ENCODE measurements at regions not wholly inside any gene's neighbourhood (a gene's known extent, or its start where the extent isn't known, plus 50 kb on each side); places are given as distances from the start of the nearest gene placed in this dataset.

GRCh38 chr5:166050531-166050930, 2240.9 kb upstream of the WWC1 start:
- DNase-seq (ENCODE audit: low read depth, low spot score): no peak

GRCh38 chr5:166058660-166059059, 2232.8 kb upstream of the WWC1 start:
- DNase-seq (ENCODE audit: low read depth, low spot score): no peak

DNA sequence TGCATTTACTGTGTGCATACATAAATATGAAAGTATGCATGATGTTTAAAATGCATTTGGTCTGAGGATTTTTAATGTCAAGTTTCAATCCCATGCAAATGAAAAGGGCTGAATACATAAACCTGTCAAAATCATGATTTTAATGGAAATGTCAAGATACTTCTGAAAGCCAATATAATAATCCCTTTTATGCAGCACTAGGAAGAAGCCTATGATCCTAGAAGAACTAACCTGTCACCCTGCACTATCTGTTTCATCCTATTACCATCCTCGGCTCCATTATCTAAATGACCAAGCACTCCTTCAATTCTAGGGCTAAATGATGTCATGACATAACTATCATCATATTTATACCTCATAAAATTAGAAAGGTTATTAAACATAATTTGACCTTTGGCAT, 2229.4 kb upstream of the WWC1 start:
- DNase-seq (ENCODE audit: low read depth, low spot score): no peak

DNA sequence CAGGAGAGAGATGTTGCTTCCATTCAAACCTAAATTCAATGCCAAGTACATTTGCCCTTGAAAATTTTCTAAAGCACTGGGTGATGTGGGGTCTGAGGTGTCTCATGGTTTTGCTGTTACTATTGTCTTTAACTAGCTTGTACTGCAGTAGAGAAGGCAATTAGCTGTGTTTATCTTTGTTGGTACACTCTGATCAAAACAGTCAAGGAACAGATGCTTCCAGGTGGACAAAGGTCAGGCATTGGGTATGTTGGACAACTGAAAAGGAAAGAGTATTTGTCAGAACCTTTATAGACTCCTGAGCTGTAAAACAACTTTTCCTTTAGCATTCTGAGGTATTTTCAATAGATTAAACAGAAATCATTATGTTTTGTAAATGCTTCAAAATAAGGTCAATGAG, 2228.7 kb upstream of the WWC1 start:
- DNase-seq (ENCODE audit: low read depth, low spot score): no peak

DNA sequence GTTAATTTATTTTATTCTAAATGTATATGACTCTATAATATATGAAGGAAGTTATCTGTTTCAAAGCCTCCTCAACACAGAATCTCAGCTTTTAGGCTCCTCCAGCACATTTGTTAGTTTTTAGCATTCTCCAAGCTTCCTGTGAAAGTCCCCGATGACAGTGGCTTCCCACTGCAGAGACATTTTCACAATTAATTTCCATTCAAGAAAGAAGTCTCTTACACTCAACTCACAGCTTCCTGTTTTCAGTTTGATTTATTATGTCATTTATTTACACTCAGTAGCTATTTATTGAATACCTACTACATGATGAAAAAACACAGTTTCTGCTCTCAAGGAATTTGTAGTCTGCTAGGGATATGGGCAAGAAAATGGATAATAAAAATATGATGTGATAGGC, 2228.2 kb upstream of the WWC1 start:
- DNase-seq (ENCODE audit: low read depth, low spot score): no peak

GRCh38 chr5:166068547-166069335, 2222.7 kb upstream of the WWC1 start:
- no peak for DNase-seq (ENCODE audit: low read depth, low spot score)

GRCh38 chr5:166073901-166074581, 2217.4 kb upstream of the WWC1 start:
- no peak for DNase-seq (ENCODE audit: low read depth, low spot score)

- no peak for DNase-seq (ENCODE audit: low read depth, low spot score)
These were observed 2216.6 kb upstream of the WWC1 start for GRCh38 chr5:166074582-166075481.

GRCh38 chr5:166083183-166083959, 2208.1 kb upstream of the WWC1 start:
- no peak for DNase-seq (ENCODE audit: low read depth, low spot score)

DNA sequence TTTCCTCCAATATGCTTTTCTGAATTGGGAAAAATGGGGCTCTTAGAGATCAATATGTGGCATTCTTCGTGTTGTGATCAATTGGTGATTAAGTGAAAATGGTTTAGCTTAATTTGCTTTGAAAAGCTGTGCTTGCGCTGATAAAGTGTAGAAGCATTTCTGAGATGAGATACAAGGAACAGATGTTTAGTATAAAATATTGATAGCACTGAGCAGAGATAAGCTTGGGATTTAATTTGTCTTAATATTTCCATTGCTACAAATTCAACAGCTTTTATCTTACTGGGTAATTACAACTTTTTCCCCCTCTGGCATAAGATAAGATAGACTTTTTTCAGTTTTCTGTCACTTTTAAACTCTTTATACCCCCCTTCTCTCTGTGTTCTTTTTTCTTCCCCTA, 2204.9 kb upstream of the WWC1 start:
- no peak for DNase-seq (ENCODE audit: low read depth, low spot score)

DNA sequence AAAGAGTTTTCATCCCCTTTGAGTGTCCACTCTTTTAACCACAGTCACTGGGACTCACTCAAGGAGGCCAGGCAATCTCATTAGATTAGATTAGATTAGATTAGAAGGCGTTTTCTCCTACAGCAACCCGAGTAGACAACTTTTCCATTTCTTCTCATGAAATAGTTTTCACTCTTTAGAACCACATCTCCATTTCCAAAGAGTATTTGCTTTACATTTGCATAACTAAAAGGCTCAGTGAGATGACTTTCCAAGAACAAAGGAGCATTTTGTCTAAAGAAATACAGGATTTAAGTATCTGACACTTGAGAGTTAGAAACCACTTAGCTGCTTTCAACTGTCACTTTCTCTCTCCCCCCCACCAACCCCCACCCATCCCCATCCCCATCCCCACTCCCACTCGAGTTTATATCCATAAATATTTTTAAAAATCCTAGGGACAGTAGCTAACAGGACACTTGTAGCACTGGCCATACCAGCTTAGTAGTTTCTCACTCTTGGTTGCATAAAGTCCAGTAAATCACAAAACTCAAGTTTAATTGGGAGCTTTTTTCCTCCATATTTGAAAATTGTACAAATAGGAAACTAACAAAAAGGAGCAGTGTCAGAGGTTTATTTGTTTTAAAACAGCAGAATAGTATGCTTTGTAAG, 2202.9 kb upstream of the WWC1 start:
- DNase-seq (ENCODE audit: low read depth, low spot score): no peak

GRCh38 chr5:166091931-166092330, 2199.5 kb upstream of the WWC1 start:
- DNase-seq (ENCODE audit: low read depth, low spot score): no peak

- DNase-seq (ENCODE audit: low read depth, low spot score): no peak
These were observed 2198.1 kb upstream of the WWC1 start for GRCh38 chr5:166093312-166093711.

GRCh38 chr5:166102947-166103346, 2188.5 kb upstream of the WWC1 start:
- no peak for DNase-seq (ENCODE audit: low read depth, low spot score)

GRCh38 chr5:166111021-166111420, 2180.4 kb upstream of the WWC1 start:
- DNase-seq (ENCODE audit: low read depth, low spot score): no peak

- DNase-seq (ENCODE audit: low read depth, low spot score): no peak
These were observed 2174.1 kb upstream of the WWC1 start for GRCh38 chr5:166117072-166118066.

- DNase-seq (ENCODE audit: low read depth, low spot score): no peak
These were observed 2171.9 kb upstream of the WWC1 start for GRCh38 chr5:166119506-166119905.

GRCh38 chr5:166123717-166124116, 2167.7 kb upstream of the WWC1 start:
- DNase-seq (ENCODE audit: low read depth, low spot score): no peak

DNA sequence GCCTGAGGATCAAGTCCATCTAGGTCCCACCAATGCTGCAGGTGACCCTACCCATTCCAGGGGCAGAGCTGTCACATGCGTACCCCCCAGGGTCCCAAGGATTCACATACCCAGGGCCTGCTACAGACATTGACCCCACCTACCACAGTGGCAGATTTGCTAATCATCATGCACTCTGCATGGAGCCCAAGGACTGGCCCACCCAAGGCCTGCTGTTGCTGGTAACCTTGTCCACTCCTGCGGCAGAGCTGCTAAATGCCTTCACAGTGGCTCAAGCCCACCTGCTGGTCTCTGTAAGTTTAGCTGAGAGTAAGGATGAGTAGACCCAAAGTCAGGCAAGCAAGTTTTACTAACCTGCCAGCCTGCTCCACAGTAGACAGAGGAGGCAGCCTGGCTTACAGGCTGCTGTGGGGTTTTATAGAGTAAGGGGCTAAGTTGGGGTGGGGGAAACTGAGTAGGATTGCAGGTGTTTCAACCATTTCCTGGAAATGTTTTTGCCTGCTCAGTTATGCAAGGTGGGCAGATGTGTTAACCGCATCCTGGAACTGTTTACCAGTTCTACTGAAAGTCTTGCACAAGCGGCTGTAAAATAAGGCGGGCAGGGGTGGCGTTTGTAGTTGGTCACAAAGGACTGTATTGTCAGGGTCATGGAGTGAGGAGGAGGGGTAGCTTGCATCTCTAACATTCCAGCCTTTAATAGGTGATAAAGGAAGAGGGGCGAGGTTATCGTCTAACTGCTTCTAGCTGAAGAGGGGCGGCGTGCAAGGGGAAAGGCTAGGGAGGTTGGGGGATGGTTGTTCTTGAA, 2163.5 kb upstream of the WWC1 start:
- no peak for DNase-seq (ENCODE audit: low read depth, low spot score)

All from brain pericyte (primary cell).